ENCODE measurements at regions not wholly inside any gene's neighbourhood (a gene's known extent, or its start where the extent isn't known, plus 50 kb on each side); places are given as distances from the start of the nearest gene placed in this dataset.
"Not testable (repeated sequence)": the region's sequence is repeated elsewhere in the genome, so short reads cannot be mapped to it uniquely, and the experiment has no call there.

GRCh38 chr11:37502202-37502601 is 904.2 kb upstream of the RAG2 start:
- no peak for DNase-seq (ENCODE audit: extremely low read depth, low read depth, low spot score)

GRCh38 chr11:37500425-37500824 is 902.4 kb upstream of the RAG2 start:
- no peak for DNase-seq (ENCODE audit: extremely low read depth, low read depth, low spot score)

GRCh38 chr11:37497326-37497725 is 899.3 kb upstream of the RAG2 start:
- DNase-seq (ENCODE audit: extremely low read depth, low read depth, low spot score) = no peak

GRCh38 chr11:37496201-37496600 is 898.2 kb upstream of the RAG2 start:
- DNase-seq (ENCODE audit: extremely low read depth, low read depth, low spot score) = no peak

- no peak for DNase-seq (ENCODE audit: extremely low read depth, low read depth, low spot score)
These were observed 886.3 kb upstream of the RAG2 start for GRCh38 chr11:37484298-37484697.

GRCh38 chr11:37483761-37484160 is 885.7 kb upstream of the RAG2 start:
- no peak for DNase-seq (ENCODE audit: extremely low read depth, low read depth, low spot score)

- no peak for DNase-seq (ENCODE audit: extremely low read depth, low read depth, low spot score)
These were observed 876.9 kb upstream of the RAG2 start for GRCh38 chr11:37474889-37475288.

GRCh38 chr11:37468344-37468743 is 870.3 kb upstream of the RAG2 start:
- no peak for DNase-seq (ENCODE audit: extremely low read depth, low read depth, low spot score)

- no peak for DNase-seq (ENCODE audit: extremely low read depth, low read depth, low spot score)
These were observed 867.2 kb upstream of the RAG2 start for GRCh38 chr11:37465221-37465620.

GRCh38 chr11:37459456-37459855 is 861.4 kb upstream of the RAG2 start:
- DNase-seq (ENCODE audit: extremely low read depth, low read depth, low spot score) = no peak

GRCh38 chr11:37456746-37457145 is 858.7 kb upstream of the RAG2 start:
- DNase-seq (ENCODE audit: extremely low read depth, low read depth, low spot score) = no peak

GRCh38 chr11:37451903-37452302 is 853.9 kb upstream of the RAG2 start:
- DNase-seq (ENCODE audit: extremely low read depth, low read depth, low spot score) = no peak

- DNase-seq (ENCODE audit: extremely low read depth, low read depth, low spot score) = no peak
These were observed 852.6 kb upstream of the RAG2 start for GRCh38 chr11:37450613-37451012.

- no peak for DNase-seq (ENCODE audit: extremely low read depth, low read depth, low spot score)
These were observed 851.1 kb upstream of the RAG2 start for GRCh38 chr11:37449146-37449545.

GRCh38 chr11:37442576-37442975 is 844.5 kb upstream of the RAG2 start:
- no peak for DNase-seq (ENCODE audit: extremely low read depth, low read depth, low spot score)

- not testable (repeated sequence) for DNase-seq (ENCODE audit: extremely low read depth, low read depth, low spot score)
These were observed 833.7 kb upstream of the RAG2 start for GRCh38 chr11:37431633-37432230.

GRCh38 chr11:37430966-37431632 is 833.1 kb upstream of the RAG2 start:
- DNase-seq (ENCODE audit: extremely low read depth, low read depth, low spot score) = not testable (repeated sequence)

- no peak for DNase-seq (ENCODE audit: extremely low read depth, low read depth, low spot score)
These were observed 824.5 kb upstream of the RAG2 start for GRCh38 chr11:37422511-37422910.

GRCh38 chr11:37411289-37411688 is 813.3 kb upstream of the RAG2 start:
- no peak for DNase-seq (ENCODE audit: extremely low read depth, low read depth, low spot score)

- DNase-seq (ENCODE audit: extremely low read depth, low read depth, low spot score) = no peak
These were observed 811.1 kb upstream of the RAG2 start for GRCh38 chr11:37409124-37409523.

GRCh38 chr11:37407461-37407860 is 809.4 kb upstream of the RAG2 start:
- no peak for DNase-seq (ENCODE audit: extremely low read depth, low read depth, low spot score)

- no peak for DNase-seq (ENCODE audit: extremely low read depth, low read depth, low spot score)
These were observed 808.6 kb upstream of the RAG2 start for GRCh38 chr11:37406651-37407050.

GRCh38 chr11:37404231-37404630 is 806.2 kb upstream of the RAG2 start:
- DNase-seq (ENCODE audit: extremely low read depth, low read depth, low spot score) = no peak

All from glomerular endothelial cell (primary cell).